ENCODE measurements at regions not wholly inside any gene's neighbourhood (a gene's known extent, or its start where the extent isn't known, plus 50 kb on each side); places are given as distances from the start of the nearest gene placed in this dataset.

DNA sequence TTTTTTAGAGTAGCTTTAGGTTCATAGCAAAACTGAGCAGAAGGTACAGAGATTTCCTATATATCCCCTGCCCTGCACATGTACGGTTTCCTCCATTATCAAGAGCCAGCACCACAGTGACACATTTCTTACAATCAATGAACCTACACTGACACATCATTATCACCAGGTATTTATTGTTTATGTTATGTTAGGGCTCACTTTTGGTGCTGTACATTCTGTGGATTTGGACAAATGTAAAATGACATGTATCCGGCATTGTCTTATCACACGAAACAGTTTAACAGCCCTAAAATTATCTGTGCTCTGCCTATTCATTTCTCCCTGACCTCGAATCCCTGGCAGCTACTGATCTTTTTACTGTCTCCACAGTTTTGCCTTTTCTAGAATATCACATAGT lies 93.7 kb upstream of the DPH5 start:
- no peak overlapping the region for H3K4me3 ChIP-seq
- ATAC-seq = no peak
- DNase-seq (ENCODE audit: low spot score) = no peak
- no peaks in the 10 kb centered on the region for H3K27me3 ChIP-seq (ENCODE audit: insufficient read depth)
- no peaks in the 10 kb centered on the region for H3K36me3 ChIP-seq (ENCODE audit: insufficient read depth)
- H3F3A ChIP-seq (replicated peaks; ENCODE audit: low read depth) = no peaks in the 10 kb centered on the region
- Mint-ChIP-seq H3K4me1 (no peaks in the 10 kb centered on the region), H3K27ac (no peak overlapping the region), H3K36me3 (ENCODE audit: low read depth) (no peaks in the 10 kb centered on the region), H3K4me3 (no peak overlapping the region), H3K27me3 (ENCODE audit: insufficient read depth, low read depth, poor library complexity) (peaks cover 1% of the 10 kb centered on the region), H3K9me3 (no peaks in the 10 kb centered on the region)
- TF ChIP-seq EZH2 (IDR thresholded peaks at IDR 0.05; ENCODE audit: low read depth, unreplicated experiment) (no peak), ZNF114 (CRISPR knock-in tag; IDR thresholded peaks at IDR 0.05) (no peak), NANOG (IDR thresholded peaks at IDR 0.05; ENCODE audit: borderline replicate concordance) (no peak), STAT1 (IDR thresholded peaks at IDR 0.05; ENCODE audit: unreplicated experiment) (no peak), CREB1 (CRISPR knock-in tag; IDR thresholded peaks at IDR 0.05; ENCODE audit: low read depth) (no peak), ZNF331 (CRISPR knock-in tag; IDR thresholded peaks at IDR 0.05; ENCODE audit: low read depth) (no peak), JUNB (IDR thresholded peaks at IDR 0.05; ENCODE audit: unreplicated experiment) (no peak), EZH2phosphoT487 (IDR thresholded peaks at IDR 0.05; ENCODE audit: unreplicated experiment) (no peak), POLR2AphosphoS5 (IDR thresholded peaks at IDR 0.05; ENCODE audit: low read depth) (no peak)
- TF ChIP-seq, protein P1, sequence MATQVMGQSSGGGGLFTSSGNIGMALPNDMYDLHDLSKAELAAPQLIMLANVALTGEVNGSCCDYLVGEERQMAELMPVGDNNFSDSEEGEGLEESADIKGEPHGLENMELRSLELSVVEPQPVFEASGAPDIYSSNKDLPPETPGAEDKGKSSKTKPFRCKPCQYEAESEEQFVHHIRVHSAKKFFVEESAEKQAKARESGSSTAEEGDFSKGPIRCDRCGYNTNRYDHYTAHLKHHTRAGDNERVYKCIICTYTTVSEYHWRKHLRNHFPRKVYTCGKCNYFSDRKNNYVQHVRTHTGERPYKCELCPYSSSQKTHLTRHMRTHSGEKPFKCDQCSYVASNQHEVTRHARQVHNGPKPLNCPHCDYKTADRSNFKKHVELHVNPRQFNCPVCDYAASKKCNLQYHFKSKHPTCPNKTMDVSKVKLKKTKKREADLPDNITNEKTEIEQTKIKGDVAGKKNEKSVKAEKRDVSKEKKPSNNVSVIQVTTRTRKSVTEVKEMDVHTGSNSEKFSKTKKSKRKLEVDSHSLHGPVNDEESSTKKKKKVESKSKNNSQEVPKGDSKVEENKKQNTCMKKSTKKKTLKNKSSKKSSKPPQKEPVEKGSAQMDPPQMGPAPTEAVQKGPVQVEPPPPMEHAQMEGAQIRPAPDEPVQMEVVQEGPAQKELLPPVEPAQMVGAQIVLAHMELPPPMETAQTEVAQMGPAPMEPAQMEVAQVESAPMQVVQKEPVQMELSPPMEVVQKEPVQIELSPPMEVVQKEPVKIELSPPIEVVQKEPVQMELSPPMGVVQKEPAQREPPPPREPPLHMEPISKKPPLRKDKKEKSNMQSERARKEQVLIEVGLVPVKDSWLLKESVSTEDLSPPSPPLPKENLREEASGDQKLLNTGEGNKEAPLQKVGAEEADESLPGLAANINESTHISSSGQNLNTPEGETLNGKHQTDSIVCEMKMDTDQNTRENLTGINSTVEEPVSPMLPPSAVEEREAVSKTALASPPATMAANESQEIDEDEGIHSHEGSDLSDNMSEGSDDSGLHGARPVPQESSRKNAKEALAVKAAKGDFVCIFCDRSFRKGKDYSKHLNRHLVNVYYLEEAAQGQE (IDR thresholded peaks at IDR 0.05; ENCODE audit: unreplicated experiment) = no peak
- TF ChIP-seq, protein P2, sequence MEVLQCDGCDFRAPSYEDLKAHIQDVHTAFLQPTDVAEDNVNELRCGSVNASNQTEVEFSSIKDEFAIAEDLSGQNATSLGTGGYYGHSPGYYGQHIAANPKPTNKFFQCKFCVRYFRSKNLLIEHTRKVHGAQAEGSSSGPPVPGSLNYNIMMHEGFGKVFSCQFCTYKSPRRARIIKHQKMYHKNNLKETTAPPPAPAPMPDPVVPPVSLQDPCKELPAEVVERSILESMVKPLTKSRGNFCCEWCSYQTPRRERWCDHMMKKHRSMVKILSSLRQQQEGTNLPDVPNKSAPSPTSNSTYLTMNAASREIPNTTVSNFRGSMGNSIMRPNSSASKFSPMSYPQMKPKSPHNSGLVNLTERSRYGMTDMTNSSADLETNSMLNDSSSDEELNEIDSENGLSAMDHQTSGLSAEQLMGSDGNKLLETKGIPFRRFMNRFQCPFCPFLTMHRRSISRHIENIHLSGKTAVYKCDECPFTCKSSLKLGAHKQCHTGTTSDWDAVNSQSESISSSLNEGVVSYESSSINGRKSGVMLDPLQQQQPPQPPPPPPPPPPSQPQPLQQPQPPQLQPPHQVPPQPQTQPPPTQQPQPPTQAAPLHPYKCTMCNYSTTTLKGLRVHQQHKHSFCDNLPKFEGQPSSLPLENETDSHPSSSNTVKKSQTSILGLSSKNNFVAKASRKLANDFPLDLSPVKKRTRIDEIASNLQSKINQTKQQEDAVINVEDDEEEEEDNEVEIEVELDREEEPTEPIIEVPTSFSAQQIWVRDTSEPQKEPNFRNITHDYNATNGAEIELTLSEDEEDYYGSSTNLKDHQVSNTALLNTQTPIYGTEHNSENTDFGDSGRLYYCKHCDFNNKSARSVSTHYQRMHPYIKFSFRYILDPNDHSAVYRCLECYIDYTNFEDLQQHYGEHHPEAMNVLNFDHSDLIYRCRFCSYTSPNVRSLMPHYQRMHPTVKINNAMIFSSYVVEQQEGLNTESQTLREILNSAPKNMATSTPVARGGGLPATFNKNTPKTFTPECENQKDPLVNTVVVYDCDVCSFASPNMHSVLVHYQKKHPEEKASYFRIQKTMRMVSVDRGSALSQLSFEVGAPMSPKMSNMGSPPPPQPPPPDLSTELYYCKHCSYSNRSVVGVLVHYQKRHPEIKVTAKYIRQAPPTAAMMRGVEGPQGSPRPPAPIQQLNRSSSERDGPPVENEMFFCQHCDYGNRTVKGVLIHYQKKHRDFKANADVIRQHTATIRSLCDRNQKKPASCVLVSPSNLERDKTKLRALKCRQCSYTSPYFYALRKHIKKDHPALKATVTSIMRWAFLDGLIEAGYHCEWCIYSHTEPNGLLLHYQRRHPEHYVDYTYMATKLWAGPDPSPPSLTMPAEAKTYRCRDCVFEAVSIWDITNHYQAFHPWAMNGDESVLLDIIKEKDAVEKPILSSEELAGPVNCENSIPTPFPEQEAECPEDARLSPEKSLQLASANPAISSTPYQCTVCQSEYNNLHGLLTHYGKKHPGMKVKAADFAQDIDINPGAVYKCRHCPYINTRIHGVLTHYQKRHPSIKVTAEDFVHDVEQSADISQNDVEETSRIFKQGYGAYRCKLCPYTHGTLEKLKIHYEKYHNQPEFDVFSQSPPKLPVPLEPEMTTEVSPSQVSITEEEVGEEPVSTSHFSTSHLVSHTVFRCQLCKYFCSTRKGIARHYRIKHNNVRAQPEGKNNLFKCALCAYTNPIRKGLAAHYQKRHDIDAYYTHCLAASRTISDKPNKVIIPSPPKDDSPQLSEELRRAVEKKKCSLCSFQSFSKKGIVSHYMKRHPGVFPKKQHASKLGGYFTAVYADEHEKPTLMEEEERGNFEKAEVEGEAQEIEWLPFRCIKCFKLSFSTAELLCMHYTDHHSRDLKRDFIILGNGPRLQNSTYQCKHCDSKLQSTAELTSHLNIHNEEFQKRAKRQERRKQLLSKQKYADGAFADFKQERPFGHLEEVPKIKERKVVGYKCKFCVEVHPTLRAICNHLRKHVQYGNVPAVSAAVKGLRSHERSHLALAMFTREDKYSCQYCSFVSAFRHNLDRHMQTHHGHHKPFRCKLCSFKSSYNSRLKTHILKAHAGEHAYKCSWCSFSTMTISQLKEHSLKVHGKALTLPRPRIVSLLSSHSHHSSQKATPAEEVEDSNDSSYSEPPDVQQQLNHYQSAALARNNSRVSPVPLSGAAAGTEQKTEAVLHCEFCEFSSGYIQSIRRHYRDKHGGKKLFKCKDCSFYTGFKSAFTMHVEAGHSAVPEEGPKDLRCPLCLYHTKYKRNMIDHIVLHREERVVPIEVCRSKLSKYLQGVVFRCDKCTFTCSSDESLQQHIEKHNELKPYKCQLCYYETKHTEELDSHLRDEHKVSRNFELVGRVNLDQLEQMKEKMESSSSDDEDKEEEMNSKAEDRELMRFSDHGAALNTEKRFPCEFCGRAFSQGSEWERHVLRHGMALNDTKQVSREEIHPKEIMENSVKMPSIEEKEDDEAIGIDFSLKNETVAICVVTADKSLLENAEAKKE (CRISPR knock-in tag; IDR thresholded peaks at IDR 0.05) = no peak
- TF ChIP-seq, protein P3, sequence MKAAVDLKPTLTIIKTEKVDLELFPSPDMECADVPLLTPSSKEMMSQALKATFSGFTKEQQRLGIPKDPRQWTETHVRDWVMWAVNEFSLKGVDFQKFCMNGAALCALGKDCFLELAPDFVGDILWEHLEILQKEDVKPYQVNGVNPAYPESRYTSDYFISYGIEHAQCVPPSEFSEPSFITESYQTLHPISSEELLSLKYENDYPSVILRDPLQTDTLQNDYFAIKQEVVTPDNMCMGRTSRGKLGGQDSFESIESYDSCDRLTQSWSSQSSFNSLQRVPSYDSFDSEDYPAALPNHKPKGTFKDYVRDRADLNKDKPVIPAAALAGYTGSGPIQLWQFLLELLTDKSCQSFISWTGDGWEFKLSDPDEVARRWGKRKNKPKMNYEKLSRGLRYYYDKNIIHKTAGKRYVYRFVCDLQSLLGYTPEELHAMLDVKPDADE (IDR thresholded peaks at IDR 0.05) = no peak
- no peaks in the 10 kb centered on the region for H4K20me1 ChIP-seq (replicated peaks; ENCODE audit: insufficient read depth)
- no peak overlapping the region for H3K4me2 ChIP-seq
- H3K79me2 ChIP-seq (replicated peaks; ENCODE audit: insufficient read depth) = no peaks in the 10 kb centered on the region
- H3K9me2 ChIP-seq (ENCODE audit: insufficient read depth) = no peaks in the 10 kb centered on the region
- no peaks in the 10 kb centered on the region for H3K4me1 ChIP-seq (ENCODE audit: insufficient read depth)
- H2AFZ ChIP-seq = no peak overlapping the region
- no peak overlapping the region for H3K27ac ChIP-seq (ENCODE audit: low read depth)

Data from GM23338 (cell line).